ENCODE measurements at regions not wholly inside any gene's neighbourhood (a gene's known extent, or its start where the extent isn't known, plus 50 kb on each side); places are given as distances from the start of the nearest gene placed in this dataset.
"Not testable (repeated sequence)": the region's sequence is repeated elsewhere in the genome, so short reads cannot be mapped to it uniquely, and the experiment has no call there.

DNA sequence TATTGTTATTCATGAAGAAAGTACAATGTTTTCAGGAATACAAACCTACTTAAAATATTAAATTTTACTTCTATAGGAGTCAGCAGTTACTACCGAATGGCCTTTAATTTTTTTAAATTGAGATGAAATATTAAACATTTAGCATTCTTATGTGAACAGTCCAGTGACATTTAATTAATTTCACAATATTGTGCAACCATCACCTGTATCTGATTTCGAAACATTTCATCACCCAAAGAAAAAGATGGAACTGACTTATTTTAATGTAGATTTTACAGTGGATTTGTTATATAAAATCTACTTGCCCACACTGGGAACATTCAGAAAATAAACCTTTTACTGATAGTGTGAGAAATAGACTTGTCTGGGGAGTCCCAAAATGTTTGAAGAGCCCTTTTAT lies 585.2 kb upstream of the LINC00305 start:
- intact Hi-C loops (cut with micrococcal nuclease), result no loop called here

- intact Hi-C loops (cut with micrococcal nuclease), result not testable (repeated sequence)
Observed at GRCh38 chr18:64725657-64726056, 576.8 kb upstream of the LINC00305 start.

- intact Hi-C loops (cut with micrococcal nuclease), result no loop called here
Observed at GRCh38 chr18:64720781-64721464, 572.0 kb upstream of the LINC00305 start.

- intact Hi-C loops (cut with micrococcal nuclease), result no loop called here
Observed at GRCh38 chr18:64718808-64719207, 569.9 kb upstream of the LINC00305 start.

DNA sequence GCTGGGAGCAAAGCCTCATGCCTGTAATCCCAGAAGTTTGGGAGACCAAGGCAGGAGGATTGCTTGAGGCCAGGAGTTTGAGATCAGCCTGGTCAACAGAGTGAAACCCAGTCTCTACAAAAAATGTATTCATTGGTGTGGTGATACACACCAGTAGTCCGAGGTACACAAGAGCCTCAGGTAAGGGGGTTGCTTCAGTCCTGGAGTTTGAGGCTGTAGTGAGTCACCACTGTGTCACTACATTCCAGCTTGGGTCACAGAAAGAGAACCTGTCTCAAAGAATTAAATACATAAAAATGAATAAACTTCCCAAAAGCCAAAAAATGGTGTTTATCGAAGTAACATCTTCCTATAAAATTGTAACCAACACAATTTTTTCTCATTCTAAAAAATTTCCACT lies 568.1 kb upstream of the LINC00305 start:
- intact Hi-C loops (cut with micrococcal nuclease), result no loop called here

GRCh38 chr18:64714086-64714485 lies 565.2 kb upstream of the LINC00305 start:
- intact Hi-C loops (cut with micrococcal nuclease), result no loop called here

DNA sequence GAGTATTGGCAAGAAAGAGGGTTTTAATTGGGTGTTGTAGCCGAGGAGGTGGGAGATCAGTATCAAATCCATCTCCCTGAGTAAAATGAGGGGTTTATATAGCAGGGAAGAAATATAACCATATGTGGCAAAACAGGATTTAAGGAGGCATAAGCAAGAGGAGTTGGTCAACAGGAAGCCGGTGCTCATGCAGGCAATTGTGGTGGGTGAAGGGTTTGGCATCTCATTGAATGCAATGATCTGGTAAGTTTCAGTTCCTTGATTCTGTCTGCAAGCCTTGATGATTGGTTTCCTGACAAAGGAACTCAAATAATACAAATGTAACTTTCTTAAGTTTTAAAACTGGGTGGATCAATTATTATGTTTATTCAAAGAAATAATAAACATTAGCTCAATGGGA lies 564.4 kb upstream of the LINC00305 start:
- intact Hi-C loops (cut with micrococcal nuclease), result no loop called here

- intact Hi-C loops (cut with micrococcal nuclease), result no loop called here
Observed at GRCh38 chr18:64712035-64712434, 563.1 kb upstream of the LINC00305 start.

GRCh38 chr18:64710105-64710861 lies 561.4 kb upstream of the LINC00305 start:
- intact Hi-C loops (cut with micrococcal nuclease), result no loop called here

DNA sequence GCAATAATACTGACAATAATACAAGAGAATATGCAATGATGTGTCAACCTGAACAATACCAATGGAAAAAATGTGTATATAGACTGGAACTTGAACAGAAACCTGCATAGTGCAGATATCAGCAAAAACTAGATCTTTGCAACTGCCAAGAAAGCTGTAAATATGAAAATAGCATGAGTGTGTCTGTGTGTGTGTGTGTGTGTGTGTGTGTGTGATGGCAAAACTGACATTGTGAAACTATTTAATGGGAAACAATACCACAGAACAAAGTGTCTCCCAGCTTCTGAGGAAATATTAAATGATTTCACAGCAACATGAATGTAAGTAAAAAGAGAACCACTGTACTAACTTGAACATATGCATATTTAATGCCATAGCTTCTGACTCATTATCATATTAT lies 558.2 kb upstream of the LINC00305 start:
- intact Hi-C loops (cut with micrococcal nuclease), result no loop called here

GRCh38 chr18:64699081-64699480 lies 550.2 kb upstream of the LINC00305 start:
- intact Hi-C loops (cut with micrococcal nuclease), result no loop called here

DNA sequence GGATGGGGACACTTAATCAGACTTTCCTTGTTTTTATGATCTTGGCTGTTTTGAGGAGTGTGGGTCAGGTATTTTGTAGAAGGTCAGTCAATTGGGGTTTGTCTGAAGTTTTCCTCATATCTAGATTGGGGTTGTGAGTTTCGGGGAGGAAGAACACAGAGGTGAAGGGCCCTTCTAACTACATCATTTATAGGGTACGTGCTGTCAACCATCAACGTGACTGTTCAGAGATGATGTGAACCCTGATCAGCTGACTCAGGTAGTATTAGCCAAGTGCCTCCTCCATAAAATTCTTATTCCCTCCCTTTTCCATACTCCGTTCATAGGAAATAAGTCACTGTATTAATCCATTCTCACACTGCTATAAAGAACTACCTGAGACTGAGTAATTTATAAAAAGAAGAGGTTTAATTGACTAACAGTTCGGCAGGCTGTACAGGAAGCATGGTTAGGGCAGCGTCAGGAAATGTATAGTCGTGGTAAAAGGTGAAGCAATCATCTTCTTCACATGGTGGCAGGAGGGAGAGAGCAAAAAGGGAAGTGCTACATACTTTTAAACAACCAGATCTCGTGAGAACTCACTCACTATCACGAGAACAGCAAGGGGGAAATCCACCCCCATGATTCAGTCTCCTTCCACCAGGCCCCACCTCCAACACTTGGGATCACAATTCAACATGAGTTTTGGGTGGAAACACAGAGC lies 547.1 kb upstream of the LINC00305 start:
- intact Hi-C loops (cut with micrococcal nuclease), result no loop called here

GRCh38 chr18:64693766-64694165 lies 544.9 kb upstream of the LINC00305 start:
- intact Hi-C loops (cut with micrococcal nuclease), result no loop called here

DNA sequence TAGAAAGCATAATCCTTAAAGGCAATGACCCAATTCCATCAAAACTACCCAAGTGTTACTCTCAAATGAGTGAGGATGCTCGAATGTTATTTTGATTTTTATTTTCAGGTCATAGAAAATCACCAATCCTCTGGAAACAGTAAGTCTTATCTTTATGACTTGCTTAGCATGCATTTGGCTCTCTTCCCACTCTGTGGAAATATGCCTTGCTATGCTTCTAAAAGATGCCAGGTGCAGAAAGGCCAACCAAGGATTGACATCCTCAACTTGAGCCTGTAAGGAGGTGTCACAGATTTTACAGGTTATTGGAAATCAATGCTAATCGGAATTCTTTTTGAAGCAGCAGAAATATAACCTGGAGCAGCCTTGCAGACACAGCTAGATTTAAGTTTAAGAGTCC lies 543.9 kb upstream of the LINC00305 start:
- intact Hi-C loops (cut with micrococcal nuclease), result no loop called here

DNA sequence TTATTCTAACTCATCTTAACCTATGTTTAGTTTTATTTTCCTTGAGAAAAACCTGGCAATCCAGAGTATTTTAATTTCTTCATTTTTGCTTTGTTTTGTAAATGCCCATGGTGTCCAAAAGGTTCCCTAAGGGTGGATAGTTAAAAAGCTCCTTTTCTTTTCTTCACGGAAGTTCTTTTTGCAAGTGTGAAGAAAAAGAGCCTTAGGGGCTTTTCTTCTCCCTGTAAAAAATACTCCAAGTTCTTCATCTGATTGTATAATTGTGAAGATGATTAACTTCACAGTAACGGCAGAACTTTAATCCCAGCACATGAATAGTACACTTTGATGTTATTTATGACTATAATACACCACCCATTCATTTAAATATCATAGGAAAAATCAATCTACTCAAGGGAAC lies 530.2 kb upstream of the LINC00305 start:
- intact Hi-C loops (cut with micrococcal nuclease), result no loop called here

DNA sequence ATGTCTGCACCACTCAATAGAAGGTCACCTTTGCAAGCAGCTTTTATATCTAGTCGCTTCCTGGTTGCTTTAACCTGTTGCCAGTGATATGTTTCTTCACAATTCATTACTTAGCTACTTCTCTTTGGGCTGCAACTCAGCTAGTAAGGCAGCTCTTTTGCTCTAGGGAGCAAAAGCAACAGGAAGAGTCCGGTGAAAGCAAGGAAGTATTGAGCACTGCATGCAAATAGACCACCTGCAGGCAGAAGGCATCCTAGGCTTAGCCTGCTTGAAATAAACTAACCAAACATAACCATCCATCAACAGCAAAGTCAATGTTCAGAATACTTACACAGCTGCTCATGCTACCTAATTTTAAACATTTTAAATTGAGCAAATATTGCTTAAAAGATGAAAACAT lies 529.2 kb upstream of the LINC00305 start:
- intact Hi-C loops (cut with micrococcal nuclease), result no loop called here

- intact Hi-C loops (cut with micrococcal nuclease), result no loop called here
Observed at GRCh38 chr18:64674694-64675093, 525.8 kb upstream of the LINC00305 start.

DNA sequence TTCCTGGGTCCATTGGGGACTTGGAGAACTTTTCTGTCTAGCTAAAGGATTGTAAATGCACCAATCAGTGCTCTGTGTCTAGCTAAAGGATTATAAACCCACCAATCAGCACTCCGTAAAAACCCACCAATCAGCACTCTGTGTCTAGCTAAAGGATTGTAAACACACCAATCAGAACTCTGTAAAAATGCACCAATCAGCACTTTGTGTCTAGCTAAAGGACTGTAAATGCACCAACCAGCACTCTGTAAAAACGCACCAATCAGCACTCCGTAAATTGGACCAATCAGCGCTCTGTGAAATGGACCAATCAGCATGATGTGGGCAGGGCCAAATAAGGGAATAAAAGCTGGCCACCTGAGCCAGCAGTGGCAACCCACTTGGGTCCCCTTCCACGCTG lies 522.4 kb upstream of the LINC00305 start:
- intact Hi-C loops (cut with micrococcal nuclease), result not testable (repeated sequence)

- intact Hi-C loops (cut with micrococcal nuclease), result no loop called here
Observed at GRCh38 chr18:64668461-64668962, 519.6 kb upstream of the LINC00305 start.

DNA sequence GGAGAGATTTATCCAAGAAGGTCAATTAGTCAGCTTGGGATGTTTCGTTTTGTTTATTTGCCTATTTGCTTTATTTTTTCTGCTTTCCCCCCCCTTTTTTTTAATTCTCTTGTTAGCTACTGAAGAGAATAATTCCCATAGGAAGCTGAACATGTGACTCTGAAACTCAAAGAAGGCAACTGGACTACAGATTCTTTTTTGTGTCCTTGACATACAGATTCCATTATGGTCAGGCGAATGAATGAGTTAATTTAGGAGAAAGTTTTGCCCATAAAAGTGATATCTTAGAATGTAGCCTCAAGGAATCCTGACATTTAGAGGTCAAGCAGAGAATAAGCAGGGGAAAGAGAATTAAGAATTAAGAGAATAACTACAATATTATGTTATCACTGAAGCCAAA lies 514.2 kb upstream of the LINC00305 start:
- intact Hi-C loops (cut with micrococcal nuclease), result no loop called here

DNA sequence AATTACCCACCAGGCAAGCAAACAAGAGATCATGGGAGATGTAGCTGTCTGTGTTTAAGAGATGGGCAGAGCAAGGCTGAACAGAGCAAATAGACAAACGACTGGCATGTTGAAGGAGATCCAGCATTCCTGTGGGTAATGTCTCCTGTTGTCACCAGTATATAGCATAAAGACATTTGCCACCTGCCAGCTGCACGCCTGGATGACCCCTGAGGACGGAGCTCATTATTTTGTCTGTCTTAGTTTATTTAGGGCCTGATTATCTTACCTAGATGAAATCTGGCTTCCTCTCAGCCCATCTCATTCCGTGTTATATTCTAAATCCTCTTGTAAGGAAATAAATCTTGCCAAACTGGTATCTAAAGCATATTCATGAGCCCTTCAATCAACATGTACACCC lies 510.3 kb upstream of the LINC00305 start:
- intact Hi-C loops (cut with micrococcal nuclease), result no loop called here

- intact Hi-C loops (cut with micrococcal nuclease), result no loop called here
Observed at GRCh38 chr18:64653068-64653467, 504.2 kb upstream of the LINC00305 start.
